Stimulated activated naive B cell treated with anti-CD40 and anti-IgM and Interleukin-4, amounts not matched to agents 10 μg/mL and 1 μg/mL and 100 μg/mL, for 72 hours (primary cell): ENCODE measurements at regions not wholly inside any gene's neighbourhood (a gene's known extent, or its start where the extent isn't known, plus 50 kb on each side); places are given as distances from the start of the nearest gene placed in this dataset.

Experiments
- ATAC-seq, 2 donors: fragments of 150-1000 bp; cut with Tn5 transposase; replicated peaks; 2 replicates each; pipeline ENCODE4 v1.10.0; 2021; ENCODE audit warnings: moderate library complexity in 1 of 2
- DNase-seq: peaks from one replicate; pipeline ENCODE4 v3.0.0; 2021
- H3K27ac Mint-ChIP-seq: one replicate; pipeline ENCODE4 v1.8.0; 2022; ENCODE audit warnings: mild to moderate bottlenecking, mixed read lengths
- H3K27me3 Mint-ChIP-seq, 2 donors: one replicate each; pipeline ENCODE4 v1.8.0; 2022; ENCODE audit warnings: mixed read lengths in 2 of 2
- H3K36me3 Mint-ChIP-seq, 2 donors: one replicate each; pipeline ENCODE4 v1.8.0; 2022; ENCODE audit warnings: mixed read lengths in 2 of 2, mild to moderate bottlenecking in 1 of 2
- H3K4me1 Mint-ChIP-seq, 2 donors: one replicate each; pipeline ENCODE4 v1.8.0; 2022; ENCODE audit warnings: mixed read lengths in 2 of 2, mild to moderate bottlenecking in 1 of 2
- H3K4me3 Mint-ChIP-seq, 2 donors: one replicate each; pipeline ENCODE4 v1.8.0; 2022; ENCODE audit warnings: mild to moderate bottlenecking in 2 of 2, mixed read lengths in 2 of 2, moderate library complexity in 1 of 2
- H3K9me3 Mint-ChIP-seq, 2 donors: one replicate each; pipeline ENCODE4 v1.8.0; 2022; ENCODE audit warnings: mixed read lengths in 2 of 2, mild to moderate bottlenecking in 1 of 2

GRCh38 chr1:99529002-99529401, 116.9 kb upstream of the PALMD start:
- Mint-ChIP-seq H3K9me3 (peaks cover 0 to 1% of the 10 kb centered on the region in 2 donors), H3K27me3 (no peaks in the 10 kb centered on the region), H3K4me1 (no peaks in the 10 kb centered on the region), H3K27ac (no peak overlapping the region), H3K36me3 (no peaks in the 10 kb centered on the region), H3K4me3 (no peak overlapping the region)
- no peak for DNase-seq
- no peak for ATAC-seq

GRCh38 chr1:99531578-99532275, 114.2 kb upstream of the PALMD start:
- ATAC-seq, result no peak
- Mint-ChIP-seq H3K27me3 (no peaks in the 10 kb centered on the region), H3K36me3 (no peaks in the 10 kb centered on the region), H3K4me3 (no peak overlapping the region), H3K9me3 (peaks cover 0 to 1% of the 10 kb centered on the region in 2 donors), H3K27ac (no peak overlapping the region), H3K4me1 (no peaks in the 10 kb centered on the region)
- DNase-seq, result no peak

DNA sequence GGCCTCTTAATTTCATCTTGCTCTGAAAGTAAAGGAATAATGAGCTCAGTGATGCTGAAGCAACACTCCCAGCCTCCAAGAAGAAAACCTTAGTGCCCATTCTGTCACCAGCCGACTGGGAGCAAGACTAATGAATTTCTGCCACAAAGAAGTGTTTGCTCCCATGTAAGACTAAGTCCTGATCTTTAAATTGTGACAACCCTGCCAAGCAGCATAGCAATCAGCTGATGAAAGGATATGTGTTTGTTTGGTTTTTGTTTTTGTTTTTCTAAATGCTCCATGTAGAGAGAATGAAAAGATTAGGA, 113.7 kb upstream of the PALMD start:
- Mint-ChIP-seq H3K27ac (no peak overlapping the region), H3K4me3 (no peak overlapping the region), H3K27me3 (no peaks in the 10 kb centered on the region), H3K36me3 (no peaks in the 10 kb centered on the region), H3K4me1 (no peaks in the 10 kb centered on the region), H3K9me3 (peaks cover 0 to 1% of the 10 kb centered on the region in 2 donors)
- ATAC-seq (no peak), DNase-seq (no peak)

- H3K4me1 Mint-ChIP-seq, result no peaks in the 10 kb centered on the region
- no peaks in the 10 kb centered on the region for H3K9me3 Mint-ChIP-seq
- H3K27me3 Mint-ChIP-seq, result no peaks in the 10 kb centered on the region
- ATAC-seq, result no peak
- no peak overlapping the region for H3K4me3 Mint-ChIP-seq
- no peaks in the 10 kb centered on the region for H3K36me3 Mint-ChIP-seq
- H3K27ac Mint-ChIP-seq, result no peak overlapping the region
- DNase-seq, result no peak
These were observed 111.8 kb upstream of the PALMD start for GRCh38 chr1:99533909-99534637.

- H3K9me3 Mint-ChIP-seq, result no peaks in the 10 kb centered on the region
- DNase-seq (no peak), ATAC-seq (no peak)
- no peaks in the 10 kb centered on the region for H3K36me3 Mint-ChIP-seq
- no peaks in the 10 kb centered on the region for H3K27me3 Mint-ChIP-seq
- no peak overlapping the region for H3K27ac Mint-ChIP-seq
- H3K4me1 Mint-ChIP-seq, result no peaks in the 10 kb centered on the region
- H3K4me3 Mint-ChIP-seq, result no peak overlapping the region
These were observed 111.3 kb upstream of the PALMD start for GRCh38 chr1:99534638-99534930.

GRCh38 chr1:99535470-99536164, 110.3 kb upstream of the PALMD start:
- Mint-ChIP-seq H3K27me3 (no peaks in the 10 kb centered on the region), H3K27ac (no peak overlapping the region), H3K36me3 (no peaks in the 10 kb centered on the region), H3K9me3 (no peaks in the 10 kb centered on the region), H3K4me3 (no peak overlapping the region), H3K4me1 (no peaks in the 10 kb centered on the region)
- no peak for ATAC-seq
- no peak for DNase-seq

GRCh38 chr1:99537886-99538617, 107.9 kb upstream of the PALMD start:
- no peaks in the 10 kb centered on the region for H3K27me3 Mint-ChIP-seq
- no peak overlapping the region for H3K4me3 Mint-ChIP-seq
- no peaks in the 10 kb centered on the region for H3K36me3 Mint-ChIP-seq
- no peak for DNase-seq
- no peaks in the 10 kb centered on the region for H3K9me3 Mint-ChIP-seq
- no peak for ATAC-seq
- no peak overlapping the region for H3K27ac Mint-ChIP-seq
- H3K4me1 Mint-ChIP-seq, result no peaks in the 10 kb centered on the region

- Mint-ChIP-seq H3K4me1 (no peaks in the 10 kb centered on the region), H3K36me3 (no peaks in the 10 kb centered on the region), H3K4me3 (no peak overlapping the region), H3K27ac (no peak overlapping the region), H3K9me3 (no peaks in the 10 kb centered on the region), H3K27me3 (no peaks in the 10 kb centered on the region)
- DNase-seq, result no peak
- no peak for ATAC-seq
These were observed 107.3 kb upstream of the PALMD start for GRCh38 chr1:99538618-99538956.

DNA sequence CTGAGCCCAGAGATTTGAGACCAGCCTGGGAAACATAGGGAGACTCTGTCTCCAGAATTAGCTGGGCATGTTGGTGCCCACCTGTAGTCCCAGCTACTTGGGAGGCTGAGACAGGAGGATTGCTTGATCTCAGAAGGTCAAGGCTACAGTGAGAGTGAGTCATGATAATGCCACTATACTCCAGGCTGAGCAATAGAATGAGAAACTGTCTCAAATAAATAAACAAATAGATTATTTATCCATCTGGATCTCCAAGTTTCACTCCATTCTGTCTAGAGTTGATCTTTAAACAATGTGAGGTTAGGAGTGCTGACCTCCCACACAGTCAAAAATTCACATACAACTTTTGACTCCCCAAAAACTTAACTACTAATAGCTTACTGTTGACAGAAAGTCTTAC, 106.8 kb upstream of the PALMD start:
- ATAC-seq (no peak), DNase-seq (no peak)
- no peaks in the 10 kb centered on the region for H3K36me3 Mint-ChIP-seq
- H3K4me3 Mint-ChIP-seq, result no peak overlapping the region
- H3K9me3 Mint-ChIP-seq, result no peaks in the 10 kb centered on the region
- H3K27me3 Mint-ChIP-seq, result no peaks in the 10 kb centered on the region
- no peak overlapping the region for H3K27ac Mint-ChIP-seq
- no peaks in the 10 kb centered on the region for H3K4me1 Mint-ChIP-seq

GRCh38 chr1:99540744-99541143, 105.2 kb upstream of the PALMD start:
- ATAC-seq (no peak), DNase-seq (no peak)
- no peak overlapping the region for H3K4me3 Mint-ChIP-seq
- no peaks in the 10 kb centered on the region for H3K36me3 Mint-ChIP-seq
- no peak overlapping the region for H3K27ac Mint-ChIP-seq
- no peaks in the 10 kb centered on the region for H3K4me1 Mint-ChIP-seq
- no peaks in the 10 kb centered on the region for H3K27me3 Mint-ChIP-seq
- H3K9me3 Mint-ChIP-seq, result no peaks in the 10 kb centered on the region

GRCh38 chr1:99544328-99544727, 101.6 kb upstream of the PALMD start:
- no peak overlapping the region for H3K4me3 Mint-ChIP-seq
- DNase-seq, result no peak

DNA sequence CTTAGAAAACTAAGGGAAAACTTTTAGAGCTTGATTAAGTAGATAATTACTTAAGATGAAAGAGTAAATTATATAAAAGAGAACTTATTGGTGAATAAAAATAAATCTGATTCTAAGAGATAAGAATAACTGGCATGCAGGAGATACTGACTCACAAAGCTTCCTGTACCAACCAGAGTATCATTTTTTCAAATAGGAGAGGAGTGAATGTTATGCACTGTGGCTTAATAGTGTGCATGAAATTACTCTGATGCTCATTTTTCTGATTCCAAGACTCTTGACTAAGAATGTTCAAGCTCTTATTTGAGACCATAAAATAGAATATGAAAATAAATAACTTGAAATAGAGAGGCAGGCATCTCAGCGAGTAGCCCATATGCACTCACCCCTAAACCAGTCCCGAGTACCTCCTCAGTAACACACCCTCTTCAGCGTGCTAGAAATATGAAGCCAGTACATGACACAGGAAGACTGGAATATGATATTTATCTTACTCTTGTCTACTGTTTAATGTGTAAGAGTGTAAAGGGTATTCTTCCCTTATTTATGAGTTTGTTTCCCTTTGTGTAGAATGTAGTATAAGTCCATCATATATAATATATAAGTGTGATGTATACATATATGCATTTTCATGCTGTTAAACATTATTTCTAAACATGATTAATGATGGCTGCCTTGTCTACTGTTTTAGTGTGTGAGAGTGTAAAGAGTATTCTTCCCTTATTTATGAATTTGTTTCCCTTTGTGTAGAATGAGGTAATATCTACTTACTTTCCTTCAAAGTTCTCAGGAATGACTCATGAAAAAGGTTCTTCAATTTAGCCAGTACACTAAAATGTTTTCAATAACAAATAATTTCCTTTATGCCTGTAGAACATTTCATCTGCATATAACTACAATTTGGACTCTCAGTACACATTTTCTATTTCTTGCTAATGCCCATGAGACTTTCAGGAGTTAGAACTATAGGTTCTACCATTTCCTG, 99.2 kb upstream of the PALMD start:
- Mint-ChIP-seq H3K27ac (no peak overlapping the region), H3K27me3 (peaks cover 0 to 4% of the 10 kb centered on the region in 2 donors), H3K4me3 (no peak overlapping the region), H3K9me3 (no peaks in the 10 kb centered on the region), H3K36me3 (no peaks in the 10 kb centered on the region), H3K4me1 (no peaks in the 10 kb centered on the region)
- ATAC-seq (no peak), DNase-seq (no peak)

More at GRCh38 chr1:99544328-99544727, 101.6 kb upstream of the PALMD start:
- Mint-ChIP-seq H3K9me3 (no peaks in the 10 kb centered on the region), H3K27me3 (no peaks in the 10 kb centered on the region), H3K36me3 (no peaks in the 10 kb centered on the region), H3K27ac (no peak overlapping the region), H3K4me1 (no peaks in the 10 kb centered on the region)
- no peak for ATAC-seq

DNA sequence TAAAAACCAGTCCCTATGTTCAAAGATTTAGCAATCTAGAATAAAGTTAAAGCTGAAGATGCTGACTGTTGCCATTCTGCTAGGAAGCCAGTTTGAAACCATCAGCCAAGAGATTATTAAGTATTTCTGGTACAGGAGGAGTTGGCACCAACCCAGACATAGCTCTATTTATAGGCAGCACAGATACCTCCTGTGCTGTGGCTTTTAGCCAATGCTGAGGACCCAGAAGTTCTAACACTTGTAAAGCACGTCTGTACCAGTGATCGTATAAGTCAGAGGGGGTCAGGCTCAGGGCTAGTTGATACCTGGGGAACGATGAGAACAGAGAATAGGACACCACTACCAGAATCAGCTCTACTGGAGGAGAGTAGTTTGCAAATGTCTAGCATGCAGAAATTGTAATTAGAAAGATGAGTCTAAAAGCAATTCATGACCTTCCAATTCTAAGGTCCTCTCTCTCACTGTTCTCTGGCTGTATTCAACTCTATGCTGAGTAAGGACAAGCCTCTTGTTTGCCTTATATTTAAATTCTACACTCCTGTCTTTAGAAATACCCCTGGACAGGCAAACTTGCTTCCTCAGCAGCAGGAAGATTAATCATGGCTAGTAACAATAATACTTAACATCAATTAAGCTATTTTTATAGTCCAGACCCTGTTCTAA, 96.8 kb upstream of the PALMD start:
- H3K27me3 Mint-ChIP-seq, result peaks cover 0 to 4% of the 10 kb centered on the region in 2 donors
- no peaks in the 10 kb centered on the region for H3K9me3 Mint-ChIP-seq
- no peak overlapping the region for H3K4me3 Mint-ChIP-seq
- H3K36me3 Mint-ChIP-seq, result no peaks in the 10 kb centered on the region
- DNase-seq (no peak), ATAC-seq (no peak)
- no peaks in the 10 kb centered on the region for H3K4me1 Mint-ChIP-seq
- H3K27ac Mint-ChIP-seq, result no peak overlapping the region
